ENCODE measurements at regions not wholly inside any gene's neighbourhood (a gene's known extent, or its start where the extent isn't known, plus 50 kb on each side); places are given as distances from the start of the nearest gene placed in this dataset.

GRCh38 chr13:34320084-34320483 is 502.1 kb downstream of the RFC3 start:
- no peak overlapping the region for H3K27ac ChIP-seq (ENCODE audit: low read depth, low read length)
- WGBS (ENCODE audit: insufficient coverage): no CpG with 5 or more reads among the region's 1 CpG
- H3K36me3 ChIP-seq (ENCODE audit: control insufficient read depth, insufficient read depth, low read length): no peaks in the 10 kb centered on the region
- DNase-seq (ENCODE audit: low read depth in 4 of 6, low spot score in 6 of 6): no peak
- H3K27me3 ChIP-seq (ENCODE audit: control insufficient read depth, insufficient read depth, low read length): no peaks in the 10 kb centered on the region
- no peaks in the 10 kb centered on the region for H3K9me3 ChIP-seq (ENCODE audit: control insufficient read depth, insufficient read depth, low read length)
- no peaks in the 10 kb centered on the region for H3K4me1 ChIP-seq (ENCODE audit: control insufficient read depth, insufficient read depth, low read length)
- no peak overlapping the region for H3K4me3 ChIP-seq (ENCODE audit: low read depth, low read length)

GRCh38 chr13:34322014-34322742 is 504.2 kb downstream of the RFC3 start:
- no peaks in the 10 kb centered on the region for H3K4me1 ChIP-seq (ENCODE audit: control insufficient read depth, insufficient read depth, low read length)
- no peak overlapping the region for H3K4me3 ChIP-seq (ENCODE audit: low read depth, low read length)
- 63% methylated on average over 3 of the region's 9 CpGs for WGBS (ENCODE audit: insufficient coverage)
- no peaks in the 10 kb centered on the region for H3K9me3 ChIP-seq (ENCODE audit: control insufficient read depth, insufficient read depth, low read length)
- DNase-seq (ENCODE audit: low read depth in 4 of 6, low spot score in 6 of 6): peak in 2 of 6 donors; percentile 44 to 85
- H3K27me3 ChIP-seq (ENCODE audit: control insufficient read depth, insufficient read depth, low read length): no peaks in the 10 kb centered on the region
- H3K27ac ChIP-seq (ENCODE audit: low read depth, low read length): no peak overlapping the region
- no peaks in the 10 kb centered on the region for H3K36me3 ChIP-seq (ENCODE audit: control insufficient read depth, insufficient read depth, low read length)

DNA sequence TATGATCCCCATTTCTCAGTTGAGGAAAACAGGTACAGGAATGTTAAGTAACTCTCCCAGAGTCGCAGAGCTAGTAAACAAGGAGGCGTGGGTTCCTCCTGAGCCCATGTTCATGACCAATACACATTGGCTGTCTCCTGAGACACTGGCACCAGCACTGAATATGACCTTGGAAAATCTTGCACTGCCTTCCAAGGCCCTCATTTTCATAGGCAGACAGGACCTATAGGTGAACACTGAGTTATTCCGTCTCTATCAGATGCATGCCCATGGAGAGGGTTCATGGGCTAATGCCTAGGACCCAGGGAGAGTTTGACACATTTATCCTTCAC is 504.8 kb downstream of the RFC3 start:
- Histone ChIP-seq H3K27ac (ENCODE audit: low read depth, low read length) (no peak overlapping the region), H3K4me3 (ENCODE audit: low read depth, low read length) (no peak overlapping the region), H3K36me3 (ENCODE audit: control insufficient read depth, insufficient read depth, low read length) (no peaks in the 10 kb centered on the region), H3K9me3 (ENCODE audit: control insufficient read depth, insufficient read depth, low read length) (no peaks in the 10 kb centered on the region), H3K27me3 (ENCODE audit: control insufficient read depth, insufficient read depth, low read length) (no peaks in the 10 kb centered on the region), H3K4me1 (ENCODE audit: control insufficient read depth, insufficient read depth, low read length) (no peaks in the 10 kb centered on the region)
- 72% methylated on average over 3 of the region's 3 CpGs for WGBS (ENCODE audit: insufficient coverage)
- DNase-seq (ENCODE audit: low read depth in 4 of 6, low spot score in 6 of 6): no peak

DNA sequence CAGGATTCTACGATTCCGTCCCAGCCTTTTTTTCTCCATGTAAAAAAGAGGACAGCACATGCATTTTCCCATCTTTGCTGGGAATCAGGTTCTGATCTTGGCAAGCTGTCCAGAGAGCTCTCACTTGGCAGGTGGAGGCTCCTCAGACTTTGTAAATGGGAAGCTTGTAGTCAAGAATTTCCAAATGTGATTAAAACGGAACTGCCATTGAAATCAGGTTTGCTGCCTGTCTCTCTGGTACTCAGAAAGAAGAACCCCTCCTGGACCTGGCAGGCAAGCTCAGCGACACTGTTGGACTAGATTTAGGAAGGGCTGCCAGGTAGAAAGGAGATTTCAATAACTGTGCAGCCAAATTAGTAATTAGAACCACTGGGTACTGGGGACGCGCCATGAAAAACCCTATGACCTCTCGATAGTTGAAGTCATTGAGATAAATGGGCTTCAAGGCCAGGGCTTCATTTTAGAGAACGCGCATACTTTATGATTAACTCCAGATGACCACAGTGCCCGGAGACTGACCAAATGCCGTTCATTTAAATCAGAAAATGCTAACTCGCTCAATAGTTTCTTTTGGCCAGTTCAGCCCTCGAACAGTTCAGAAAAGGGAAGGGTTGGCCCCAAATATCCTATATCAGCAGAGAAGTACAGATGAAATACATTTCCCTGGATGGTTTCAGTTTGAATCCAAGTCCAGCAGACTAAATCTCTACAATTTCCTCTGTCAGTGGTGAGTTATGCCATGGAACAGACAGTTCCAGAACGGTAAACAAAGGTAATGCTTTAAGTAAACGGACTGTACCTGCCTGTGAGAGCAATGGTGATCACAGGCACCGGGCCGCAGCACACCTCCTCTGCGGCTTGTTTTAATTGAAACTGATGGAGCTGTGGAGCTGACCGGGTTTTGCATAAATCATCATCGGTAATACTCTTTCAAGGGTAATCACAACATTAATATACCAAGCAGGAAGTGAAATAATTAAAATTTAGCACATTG is 517.4 kb downstream of the RFC3 start:
- DNase-seq (ENCODE audit: low read depth in 4 of 6, low spot score in 6 of 6): peak in 1 of 6 donors; percentile 29
- Histone ChIP-seq H3K4me1 (ENCODE audit: control insufficient read depth, insufficient read depth, low read length) (no peaks in the 10 kb centered on the region), H3K27ac (ENCODE audit: low read depth, low read length) (no peak overlapping the region), H3K36me3 (ENCODE audit: control insufficient read depth, insufficient read depth, low read length) (no peaks in the 10 kb centered on the region), H3K4me3 (ENCODE audit: low read depth, low read length) (no peak overlapping the region), H3K27me3 (ENCODE audit: control insufficient read depth, insufficient read depth, low read length) (no peaks in the 10 kb centered on the region), H3K9me3 (ENCODE audit: control insufficient read depth, insufficient read depth, low read length) (no peaks in the 10 kb centered on the region)
- WGBS (ENCODE audit: insufficient coverage): 80% methylated on average over 16 of the region's 20 CpGs

DNA sequence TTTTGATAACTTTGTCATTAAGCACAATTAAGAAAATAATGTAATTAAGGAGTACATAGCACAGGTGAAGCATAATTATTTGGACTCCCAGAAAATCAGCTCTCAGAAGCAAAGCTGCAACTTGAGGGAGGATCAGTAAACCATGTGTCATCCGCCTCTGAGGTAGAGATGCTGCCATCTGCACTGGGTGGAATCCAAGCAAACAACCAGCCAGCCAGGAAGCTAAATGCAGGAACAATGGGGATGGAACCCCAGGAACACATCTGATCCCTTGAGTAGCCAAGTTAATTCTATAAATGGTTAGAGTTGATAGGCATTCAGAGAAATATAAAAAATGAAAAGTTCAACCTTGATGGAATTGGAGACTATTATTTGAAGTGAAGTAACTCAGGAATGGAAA is 520.2 kb downstream of the RFC3 start:
- H3K9me3 ChIP-seq (ENCODE audit: control insufficient read depth, insufficient read depth, low read length): no peaks in the 10 kb centered on the region
- H3K4me1 ChIP-seq (ENCODE audit: control insufficient read depth, insufficient read depth, low read length): no peaks in the 10 kb centered on the region
- WGBS (ENCODE audit: insufficient coverage): 83% methylated on average over 1 of the region's 1 CpG
- H3K27me3 ChIP-seq (ENCODE audit: control insufficient read depth, insufficient read depth, low read length): no peaks in the 10 kb centered on the region
- no peaks in the 10 kb centered on the region for H3K36me3 ChIP-seq (ENCODE audit: control insufficient read depth, insufficient read depth, low read length)
- no peak for DNase-seq (ENCODE audit: low read depth in 4 of 6, low spot score in 6 of 6)
- no peak overlapping the region for H3K27ac ChIP-seq (ENCODE audit: low read depth, low read length)
- H3K4me3 ChIP-seq (ENCODE audit: low read depth, low read length): no peak overlapping the region

GRCh38 chr13:34340534-34340933 is 522.6 kb downstream of the RFC3 start:
- Histone ChIP-seq H3K36me3 (ENCODE audit: control insufficient read depth, insufficient read depth, low read length) (no peaks in the 10 kb centered on the region), H3K27ac (ENCODE audit: low read depth, low read length) (no peak overlapping the region), H3K4me3 (ENCODE audit: low read depth, low read length) (no peak overlapping the region), H3K27me3 (ENCODE audit: control insufficient read depth, insufficient read depth, low read length) (no peaks in the 10 kb centered on the region), H3K9me3 (ENCODE audit: control insufficient read depth, insufficient read depth, low read length) (no peaks in the 10 kb centered on the region), H3K4me1 (ENCODE audit: control insufficient read depth, insufficient read depth, low read length) (no peaks in the 10 kb centered on the region)
- DNase-seq (ENCODE audit: low read depth in 4 of 6, low spot score in 6 of 6): no peak

- no CpG with 5 or more reads among the region's 1 CpG for WGBS (ENCODE audit: insufficient coverage)
- H3K4me1 ChIP-seq (ENCODE audit: control insufficient read depth, insufficient read depth, low read length): no peaks in the 10 kb centered on the region
- H3K27me3 ChIP-seq (ENCODE audit: control insufficient read depth, insufficient read depth, low read length): no peaks in the 10 kb centered on the region
- H3K27ac ChIP-seq (ENCODE audit: low read depth, low read length): no peak overlapping the region
- H3K9me3 ChIP-seq (ENCODE audit: control insufficient read depth, insufficient read depth, low read length): no peaks in the 10 kb centered on the region
- no peaks in the 10 kb centered on the region for H3K36me3 ChIP-seq (ENCODE audit: control insufficient read depth, insufficient read depth, low read length)
- no peak overlapping the region for H3K4me3 ChIP-seq (ENCODE audit: low read depth, low read length)
- DNase-seq (ENCODE audit: low read depth in 4 of 6, low spot score in 6 of 6): no peak
Measured at GRCh38 chr13:34343413-34343940, 525.5 kb downstream of the RFC3 start.

- no peaks in the 10 kb centered on the region for H3K27me3 ChIP-seq (ENCODE audit: control insufficient read depth, insufficient read depth, low read length)
- H3K27ac ChIP-seq (ENCODE audit: low read depth, low read length): no peak overlapping the region
- H3K4me3 ChIP-seq (ENCODE audit: low read depth, low read length): no peak overlapping the region
- H3K36me3 ChIP-seq (ENCODE audit: control insufficient read depth, insufficient read depth, low read length): no peaks in the 10 kb centered on the region
- DNase-seq (ENCODE audit: low read depth in 4 of 6, low spot score in 6 of 6): no peak
- H3K9me3 ChIP-seq (ENCODE audit: control insufficient read depth, insufficient read depth, low read length): no peaks in the 10 kb centered on the region
- WGBS (ENCODE audit: insufficient coverage): 92% methylated on average over 2 of the region's 4 CpGs
- H3K4me1 ChIP-seq (ENCODE audit: control insufficient read depth, insufficient read depth, low read length): no peaks in the 10 kb centered on the region
Measured at GRCh38 chr13:34344816-34345215, 526.9 kb downstream of the RFC3 start.

DNA sequence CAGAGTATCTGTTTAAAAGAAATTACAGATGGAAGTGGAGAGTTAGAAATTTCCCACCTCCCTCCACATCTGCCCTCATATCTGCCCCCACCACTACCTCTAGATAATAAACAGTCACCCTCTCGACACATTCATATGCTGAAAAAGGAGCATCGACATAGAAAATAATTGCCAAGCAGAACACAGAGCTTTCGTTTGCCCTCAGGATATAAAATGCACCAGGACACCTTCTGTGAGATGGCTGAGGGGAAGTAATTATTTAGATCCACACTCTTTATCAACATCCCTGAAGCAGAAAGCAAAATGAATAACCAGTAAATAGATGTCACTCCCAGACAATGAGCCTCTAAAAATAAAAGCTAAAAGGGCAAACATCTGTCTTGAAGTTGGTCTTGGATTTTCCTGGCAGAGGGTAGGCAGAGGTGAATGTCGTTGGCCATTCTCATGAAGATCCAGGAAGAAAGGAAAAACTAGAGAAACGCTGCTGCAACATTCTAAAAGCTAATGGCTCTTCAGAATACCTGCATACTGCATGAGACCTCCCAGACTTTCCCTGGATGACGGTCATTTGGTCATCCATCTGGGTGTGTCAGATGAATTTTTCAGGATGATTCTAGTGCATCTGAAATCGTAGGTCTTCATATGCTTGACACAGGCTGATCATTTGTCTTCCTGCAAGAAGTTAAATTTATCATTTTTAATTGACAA is 527.5 kb downstream of the RFC3 start:
- Histone ChIP-seq H3K4me1 (ENCODE audit: control insufficient read depth, insufficient read depth, low read length) (no peaks in the 10 kb centered on the region), H3K4me3 (ENCODE audit: low read depth, low read length) (no peak overlapping the region), H3K27me3 (ENCODE audit: control insufficient read depth, insufficient read depth, low read length) (no peaks in the 10 kb centered on the region), H3K27ac (ENCODE audit: low read depth, low read length) (no peak overlapping the region), H3K9me3 (ENCODE audit: control insufficient read depth, insufficient read depth, low read length) (no peaks in the 10 kb centered on the region), H3K36me3 (ENCODE audit: control insufficient read depth, insufficient read depth, low read length) (no peaks in the 10 kb centered on the region)
- DNase-seq (ENCODE audit: low read depth in 4 of 6, low spot score in 6 of 6): peak in 1 of 6 donors; percentile 49
- WGBS (ENCODE audit: insufficient coverage): 10% methylated on average over 2 of the region's 7 CpGs

Data from spinal cord (tissue), 9 donors.